GM19240 (cell line): ENCODE measurements at regions not wholly inside any gene's neighbourhood (a gene's known extent, or its start where the extent isn't known, plus 50 kb on each side); places are given as distances from the start of the nearest gene placed in this dataset.

Experiments
- DNase-seq: peaks from one replicate; pipeline ENCODE4 v3.0.0; 2011; ENCODE audit warnings: low spot score; ENCODE audit not compliant: insufficient read length

GRCh38 chr1:221101807-221102605, 222.8 kb downstream of the HLX start:
- DNase-seq = no peak

GRCh38 chr1:221104596-221104995, 225.4 kb downstream of the HLX start:
- no peak for DNase-seq

GRCh38 chr1:221105578-221105977, 226.3 kb downstream of the HLX start:
- DNase-seq = no peak

DNA sequence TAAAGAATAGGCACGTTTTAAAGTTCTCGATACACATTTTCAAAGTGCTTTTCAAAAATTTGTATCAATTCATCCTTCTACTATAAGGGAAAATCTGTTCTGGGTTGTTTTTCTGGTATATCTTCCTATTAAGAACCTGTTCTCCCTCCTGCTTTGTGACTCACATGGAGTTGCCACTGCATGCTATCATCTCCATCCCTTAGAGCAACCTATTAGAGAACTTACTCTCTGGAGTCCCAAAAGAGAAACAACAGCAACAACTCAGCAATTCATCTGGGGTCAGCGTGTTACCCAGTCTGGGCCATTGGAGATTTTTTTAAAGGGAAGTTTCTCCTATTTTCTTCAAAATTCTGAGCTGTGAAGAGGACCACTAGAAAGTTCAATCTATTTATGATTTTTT, 227.4 kb downstream of the HLX start:
- DNase-seq = no peak

GRCh38 chr1:221109930-221110329, 230.7 kb downstream of the HLX start:
- DNase-seq = no peak

- no peak for DNase-seq
Observed at GRCh38 chr1:221117133-221117532, 237.9 kb downstream of the HLX start.

GRCh38 chr1:221117548-221117951, 238.3 kb downstream of the HLX start:
- DNase-seq = no peak

GRCh38 chr1:221118176-221118937, 239.1 kb downstream of the HLX start:
- DNase-seq = no peak

DNA sequence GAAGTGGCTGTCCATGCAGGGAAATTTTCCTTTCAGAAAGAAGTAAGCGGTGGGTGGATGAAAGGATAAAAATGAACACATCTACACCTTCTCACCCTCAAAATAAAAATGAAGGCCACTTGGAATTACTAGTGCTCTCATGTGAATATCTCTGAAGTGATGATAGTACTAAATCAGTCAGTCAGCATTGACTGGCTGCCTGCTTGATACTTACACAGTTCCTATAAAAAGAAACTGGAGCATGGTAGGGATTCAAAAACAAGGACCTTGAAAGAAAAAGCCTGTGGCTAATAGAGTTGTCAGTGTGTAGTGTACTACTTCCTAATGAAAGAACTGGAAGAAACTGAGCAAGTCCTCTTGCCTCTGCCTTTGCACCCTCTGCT, 239.7 kb downstream of the HLX start:
- DNase-seq = no peak

DNA sequence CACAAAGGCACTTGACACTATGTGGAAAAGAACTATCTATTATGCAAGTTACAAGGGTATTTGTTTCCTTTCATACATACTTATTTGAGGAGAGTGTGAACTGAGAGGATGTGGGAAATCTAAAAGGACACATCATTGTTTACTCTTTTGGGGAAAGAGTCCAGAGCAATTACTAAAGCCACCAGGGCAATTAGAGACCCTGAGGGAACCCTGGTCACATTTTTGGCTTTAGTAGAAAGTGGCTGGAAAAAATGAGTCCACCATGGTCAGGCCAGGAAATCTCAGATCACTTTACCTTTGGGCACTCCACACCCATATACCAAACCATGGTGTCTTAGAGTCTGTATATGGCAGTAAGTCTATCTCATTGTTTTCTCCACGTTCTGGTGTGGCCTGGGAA, 243.3 kb downstream of the HLX start:
- no peak for DNase-seq

DNA sequence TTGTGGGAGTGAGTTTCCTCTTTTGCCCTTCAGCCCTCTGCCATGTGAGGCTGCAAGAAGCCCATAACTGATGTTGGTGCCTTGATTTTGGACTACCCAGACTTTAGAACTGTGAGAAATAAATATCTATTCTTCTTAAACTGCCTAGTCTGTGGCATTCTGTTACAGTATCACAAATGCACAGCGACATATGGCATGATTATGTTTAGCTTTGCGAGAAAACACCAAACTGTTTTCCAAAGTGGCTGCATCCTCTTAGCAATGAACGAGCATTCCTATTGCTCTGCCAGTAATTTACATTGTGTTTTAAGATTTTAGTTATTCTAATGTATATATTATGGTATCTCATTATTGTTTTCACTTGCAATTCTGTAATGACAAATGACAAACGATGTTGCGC, 246.7 kb downstream of the HLX start:
- no peak for DNase-seq

- DNase-seq = no peak
Observed at GRCh38 chr1:221137666-221138065, 258.4 kb downstream of the HLX start.

DNA sequence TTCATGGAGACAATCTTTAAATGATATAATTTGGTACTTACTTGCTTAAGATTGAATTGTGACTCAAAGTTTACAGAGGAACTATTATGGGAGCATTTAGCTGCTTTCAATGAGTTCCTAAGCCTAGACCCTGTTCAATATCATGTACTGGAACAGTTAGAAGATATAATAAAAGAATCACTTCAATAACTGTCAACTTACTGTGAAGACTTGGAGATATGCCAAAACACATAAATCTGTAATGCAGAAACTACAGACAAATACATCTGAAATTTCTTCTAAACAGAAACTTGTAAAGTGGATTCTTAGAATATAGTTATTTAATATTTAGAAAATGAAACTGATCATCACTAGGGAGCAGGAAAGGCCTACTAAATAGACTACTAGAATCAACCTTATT, 259.3 kb downstream of the HLX start:
- DNase-seq = no peak

DNA sequence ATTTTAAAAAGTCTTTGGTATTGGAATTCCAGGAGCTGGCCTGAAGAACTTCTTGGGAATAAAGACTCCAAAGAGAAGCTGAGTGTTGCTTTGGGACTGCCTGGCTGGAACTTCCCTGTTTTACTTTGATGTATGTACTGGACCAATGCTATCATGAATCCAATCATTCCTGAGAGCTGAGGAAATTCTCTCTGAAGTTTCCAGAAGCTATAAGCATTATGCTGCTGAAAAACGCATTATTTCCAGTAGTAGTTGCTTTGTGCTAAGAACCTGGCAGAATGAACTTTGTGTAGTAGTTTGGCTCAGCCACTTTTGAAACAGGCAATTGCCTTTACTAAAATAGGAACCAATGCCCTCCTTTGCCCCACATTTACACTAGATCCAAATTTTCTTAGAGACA, 260.7 kb downstream of the HLX start:
- DNase-seq = no peak

- no peak for DNase-seq
Observed at GRCh38 chr1:221141096-221141495, 261.9 kb downstream of the HLX start.

DNA sequence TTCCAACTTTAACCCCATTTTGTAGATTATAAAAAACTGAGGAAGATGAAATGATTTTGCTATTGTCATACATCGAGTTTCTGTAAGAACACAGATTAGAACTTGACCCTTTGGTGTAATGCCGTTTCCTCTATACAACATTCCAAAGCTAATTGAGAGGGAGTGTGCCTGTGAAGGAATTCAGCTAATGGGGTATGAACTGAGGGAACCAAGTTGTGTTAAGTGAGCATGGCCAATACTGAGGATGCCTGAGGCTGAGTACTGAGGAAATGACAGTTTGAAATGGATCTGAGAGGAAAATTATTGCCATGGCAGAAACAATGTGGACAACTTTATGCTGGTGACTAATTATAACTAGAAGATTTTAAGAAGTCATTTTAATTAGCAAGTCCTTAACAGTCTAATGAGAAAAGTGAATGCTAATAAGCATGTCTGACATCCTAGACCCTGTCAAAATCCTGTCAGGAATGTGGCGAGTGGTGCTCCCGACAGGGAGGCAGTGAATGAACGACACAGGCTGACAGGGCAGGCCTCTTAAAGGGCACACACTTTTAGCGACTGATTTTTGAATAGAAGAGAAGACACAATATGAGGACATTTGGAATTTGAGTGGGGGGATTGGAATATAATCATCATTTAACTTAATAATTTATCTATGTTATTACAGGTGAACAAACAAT, 262.5 kb downstream of the HLX start:
- no peak for DNase-seq

- DNase-seq = no peak
Observed at GRCh38 chr1:221148660-221149059, 269.4 kb downstream of the HLX start.

DNA sequence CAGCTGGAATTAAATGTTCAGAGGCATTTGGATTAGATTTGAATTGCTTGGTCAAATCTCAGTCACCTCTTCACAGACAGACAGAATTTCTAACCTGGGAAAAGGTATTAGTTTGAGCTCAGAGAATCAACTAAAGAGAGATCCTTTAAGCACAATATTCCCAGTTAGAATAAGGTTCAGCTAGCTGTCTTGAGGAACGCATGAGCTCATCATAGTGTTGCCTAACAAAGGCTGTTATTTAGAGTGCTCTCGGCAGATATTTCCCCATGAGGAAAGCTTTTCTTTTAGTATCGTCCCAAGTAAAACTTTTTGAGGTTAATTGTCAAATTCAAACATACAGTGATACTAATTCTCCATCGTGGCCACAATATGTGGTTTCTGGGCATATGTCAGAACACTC, 269.9 kb downstream of the HLX start:
- no peak for DNase-seq

- no peak for DNase-seq
Observed at GRCh38 chr1:221149555-221150075, 270.4 kb downstream of the HLX start.

DNA sequence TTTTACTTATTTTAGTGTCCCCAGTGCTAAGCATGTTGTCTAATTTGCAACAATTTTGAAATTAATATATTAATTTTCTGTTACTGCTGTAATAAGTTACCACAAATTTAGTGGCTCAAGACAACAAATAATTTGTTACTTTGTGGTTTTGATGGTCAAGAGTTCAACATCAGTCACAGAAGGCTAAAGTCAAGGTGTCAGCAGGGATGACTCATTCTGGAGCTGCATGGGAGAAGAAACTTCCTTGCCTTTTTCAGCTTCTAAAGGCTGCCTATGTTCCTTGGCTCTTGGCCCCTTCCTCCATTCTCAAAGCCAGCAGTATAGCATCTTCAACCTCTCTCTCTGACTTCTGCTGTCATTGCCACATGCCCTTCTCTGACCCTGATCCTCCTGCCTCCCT, 271.8 kb downstream of the HLX start:
- DNase-seq = no peak

DNA sequence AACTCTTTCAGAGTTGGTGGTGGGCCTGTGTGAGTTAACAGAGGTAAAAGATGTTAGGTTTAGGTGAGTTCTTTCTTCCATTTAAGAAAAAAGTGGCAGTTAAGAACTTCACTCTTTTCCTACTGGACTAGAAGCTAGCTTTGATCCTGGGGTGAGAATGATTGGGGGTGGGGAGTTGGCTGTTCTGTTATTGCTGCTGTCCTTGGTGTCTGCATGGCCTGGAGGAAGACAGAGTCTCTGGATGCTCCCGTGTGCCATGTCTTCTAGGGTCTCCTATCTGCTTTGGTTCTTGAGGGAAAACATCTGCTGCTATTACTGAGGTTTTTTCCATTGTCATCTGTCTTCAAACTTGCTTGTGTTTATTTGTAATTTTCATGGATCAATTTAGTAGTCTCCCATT, 275.7 kb downstream of the HLX start:
- no peak for DNase-seq
